ENCODE measurements at regions not wholly inside any gene's neighbourhood (a gene's known extent, or its start where the extent isn't known, plus 50 kb on each side); places are given as distances from the start of the nearest gene placed in this dataset.

DNA sequence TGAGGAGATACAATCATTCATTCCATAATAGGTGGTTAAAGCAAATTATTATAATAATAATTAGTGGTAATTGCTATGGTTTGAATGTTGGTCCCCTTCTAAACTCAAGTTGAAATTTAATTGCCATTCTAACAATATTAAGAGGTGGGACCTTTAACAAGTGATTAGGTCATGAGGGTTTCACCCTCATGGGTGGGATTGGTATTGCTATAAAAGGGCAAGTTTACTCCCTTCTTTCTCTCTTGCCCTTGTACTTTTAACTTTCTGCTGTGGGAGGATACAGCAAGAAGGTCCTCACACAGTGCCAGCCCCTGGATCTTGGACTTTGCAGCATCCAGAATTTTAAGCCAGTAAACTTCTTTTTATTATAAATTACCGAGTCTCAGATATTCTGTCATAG, 101.9 kb upstream of the PARP8 start:
- TF ChIP-seq E2F6 (IDR thresholded peaks at IDR 0.05) = no peak
- TF ChIP-seq BACH1 (IDR thresholded peaks at IDR 0.05; ENCODE audit: low read length) = no peak
